ENCODE measurements at regions not wholly inside any gene's neighbourhood (a gene's known extent, or its start where the extent isn't known, plus 50 kb on each side); places are given as distances from the start of the nearest gene placed in this dataset.
"Not testable (repeated sequence)": the region's sequence is repeated elsewhere in the genome, so short reads cannot be mapped to it uniquely, and the experiment has no call there.

DNA sequence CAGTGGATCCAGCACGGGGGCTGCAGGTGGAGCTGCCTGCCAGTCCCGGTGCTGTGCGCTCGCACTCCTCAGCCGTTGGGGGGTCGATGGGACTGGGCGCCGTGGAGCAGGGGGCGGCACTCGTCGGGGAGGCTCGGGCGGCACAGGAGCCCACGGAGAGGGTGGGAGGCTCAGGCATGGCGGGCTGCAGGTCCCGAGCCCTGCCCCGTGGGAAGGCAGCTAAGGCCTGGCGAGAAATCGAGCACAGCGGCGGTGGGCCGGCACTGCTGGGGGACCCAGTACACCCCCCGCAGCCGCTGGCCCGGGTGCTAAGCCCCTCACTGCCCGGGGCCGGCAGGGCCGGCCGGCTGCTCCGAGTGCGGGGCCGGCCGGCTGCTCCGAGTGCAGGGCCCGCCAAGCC, 52.3 kb upstream of the MARK1 start:
- not testable (repeated sequence) for DNase-seq

DNA sequence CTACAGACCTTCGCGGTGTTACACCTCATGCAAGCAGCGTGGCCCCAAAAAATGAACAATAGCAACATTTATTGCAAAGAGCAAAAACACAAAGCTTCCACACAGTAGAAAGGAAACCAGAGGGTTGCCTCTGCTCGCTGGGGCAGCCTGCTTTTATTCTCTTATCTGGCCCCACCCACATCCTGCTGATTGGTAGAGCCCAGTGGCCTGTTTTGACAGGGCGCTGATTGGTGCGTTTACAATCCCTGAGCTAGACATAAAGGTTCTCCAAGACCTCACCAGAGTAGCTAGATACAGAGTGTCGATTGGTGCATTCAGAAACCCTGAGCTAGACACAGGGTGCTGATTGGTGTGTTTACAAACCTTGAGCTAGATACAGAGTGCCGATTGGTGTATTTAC, 52.8 kb upstream of the MARK1 start:
- DNase-seq = not testable (repeated sequence)

DNA sequence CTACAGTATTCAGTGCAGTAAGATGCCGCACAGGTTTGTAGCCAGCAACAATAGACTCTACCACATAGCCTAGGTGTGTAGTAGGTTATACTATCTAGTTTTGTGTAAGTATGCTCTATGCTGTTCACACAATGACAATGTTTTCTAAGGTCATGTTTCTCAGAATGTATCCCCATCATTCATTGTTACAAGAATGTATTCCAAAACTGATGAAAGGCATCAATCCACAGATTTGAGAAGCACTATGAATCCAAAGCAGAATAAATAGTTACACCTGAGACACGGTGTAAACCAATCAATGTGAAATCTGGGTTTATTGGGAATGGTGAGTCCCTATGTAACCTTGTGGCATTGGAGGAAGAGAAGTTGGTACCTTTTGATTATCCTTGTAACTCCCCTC, 54.5 kb upstream of the MARK1 start:
- DNase-seq = no peak

DNA sequence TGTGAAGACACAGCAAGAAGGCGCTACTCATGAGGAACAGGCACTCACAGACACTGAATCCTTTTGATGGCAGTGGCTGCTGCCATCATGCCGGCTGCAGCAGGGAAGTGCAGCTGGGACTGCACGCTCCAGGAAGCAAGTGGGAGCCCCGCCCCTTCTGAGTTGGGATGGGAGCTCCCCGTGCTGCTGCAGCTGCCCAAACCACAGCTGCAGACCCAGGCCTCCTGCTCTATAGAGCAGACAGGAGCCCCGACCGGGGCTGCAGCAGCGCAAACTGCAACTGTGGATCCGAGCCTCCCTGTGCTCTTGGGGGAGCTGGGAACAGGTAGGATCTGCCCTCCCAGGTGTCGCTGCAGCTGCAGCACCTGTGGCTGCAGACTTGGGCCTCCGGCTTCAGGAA, 65.2 kb upstream of the MARK1 start:
- peak; percentile 2 for DNase-seq

DNA sequence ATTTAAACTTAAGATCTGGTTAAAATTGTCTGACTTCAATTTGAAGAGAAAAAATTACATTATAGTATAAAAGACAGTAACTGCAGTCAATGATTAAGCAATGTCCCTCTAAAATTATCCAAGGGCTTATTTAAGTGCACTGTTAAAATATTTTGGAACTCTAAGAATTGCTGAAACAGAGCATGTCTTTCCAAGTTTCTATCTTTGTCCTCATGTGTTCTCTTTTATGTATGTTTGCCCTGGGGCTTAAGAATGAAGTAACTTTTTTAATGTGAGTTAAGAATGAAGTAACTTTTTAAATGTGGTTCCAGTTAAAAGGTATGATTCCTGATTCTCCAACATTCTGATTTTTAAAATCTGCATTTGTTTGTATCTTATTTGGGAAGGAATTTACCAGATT, 69.0 kb upstream of the MARK1 start:
- DNase-seq = no peak

DNA sequence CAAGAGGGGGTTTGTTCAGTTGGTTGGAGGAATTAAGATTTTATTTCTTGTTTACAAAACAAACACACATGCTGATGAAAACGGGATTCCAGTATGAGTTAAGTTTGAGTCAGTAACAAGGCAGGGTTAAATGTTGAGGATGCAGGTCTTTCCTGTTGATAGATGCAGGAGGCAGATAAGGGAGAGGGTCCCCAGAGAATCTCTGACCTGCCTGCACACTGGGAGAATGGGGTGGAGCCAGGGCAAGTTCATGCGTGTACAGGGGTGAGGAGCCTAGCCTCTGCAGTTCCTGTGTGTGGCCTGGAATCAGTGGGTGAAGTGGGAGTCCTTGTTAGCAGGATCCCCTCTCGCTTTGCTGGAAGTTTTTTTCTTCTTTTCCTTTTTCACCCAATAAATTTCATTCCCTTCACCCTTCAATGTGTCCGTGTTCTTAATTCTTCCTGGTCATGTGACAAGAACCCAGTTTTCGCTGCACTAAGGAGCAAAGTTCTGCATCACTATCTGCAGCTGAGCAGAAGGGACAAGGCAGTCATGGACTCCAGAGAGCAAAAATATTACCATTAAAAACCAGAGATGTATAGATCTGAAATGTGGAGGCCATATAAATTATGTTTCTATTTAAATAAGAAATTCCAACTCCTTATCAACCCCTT, 69.9 kb upstream of the MARK1 start:
- no peak for DNase-seq

DNA sequence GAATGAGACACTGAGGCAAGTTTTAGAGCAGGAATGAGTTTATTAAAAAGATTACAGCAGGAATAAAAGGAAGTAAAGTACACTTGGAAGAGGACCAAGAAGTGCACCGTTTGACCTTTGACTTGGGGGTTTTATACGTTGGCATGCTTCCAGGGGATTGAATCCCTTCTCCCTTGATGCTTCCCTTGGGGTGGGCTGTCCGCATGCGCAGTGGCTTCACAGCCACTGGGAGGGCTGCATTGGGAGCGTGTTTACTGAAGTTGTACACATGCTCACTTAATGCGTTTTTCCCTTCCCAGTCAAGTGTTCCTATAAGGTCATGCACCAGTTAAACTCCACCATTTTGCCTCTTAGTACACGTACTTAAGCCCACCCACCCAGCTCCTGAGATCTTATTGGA, 72.4 kb upstream of the MARK1 start:
- DNase-seq = no peak

DNA sequence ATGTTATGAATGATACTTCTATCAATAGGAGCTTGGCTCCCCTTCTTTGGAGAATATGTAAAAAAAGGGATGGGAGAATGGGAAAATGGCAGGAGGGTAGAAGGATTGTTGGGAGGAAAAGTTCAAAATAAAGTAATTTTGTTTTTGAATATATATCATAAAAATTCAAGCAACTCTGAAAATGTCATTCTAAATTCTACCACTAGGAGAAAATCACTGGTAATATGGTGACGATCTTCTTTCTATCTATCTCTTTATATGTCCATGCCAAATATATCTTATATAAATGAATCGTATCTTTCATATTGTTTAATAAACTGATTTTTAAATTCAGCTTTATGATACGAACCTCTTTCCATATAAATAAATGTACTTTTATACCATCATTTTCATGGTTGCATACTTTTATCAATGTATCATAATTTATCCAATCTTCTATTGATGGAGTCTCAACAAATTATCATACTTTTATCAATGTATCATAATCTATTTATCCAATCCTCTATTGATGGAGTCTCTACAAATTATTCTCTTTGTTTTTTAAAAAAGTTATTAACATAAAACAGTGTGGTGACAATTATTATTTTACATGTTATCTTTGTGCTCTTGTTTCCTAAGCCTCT, 73.7 kb upstream of the MARK1 start:
- no peak for DNase-seq

DNA sequence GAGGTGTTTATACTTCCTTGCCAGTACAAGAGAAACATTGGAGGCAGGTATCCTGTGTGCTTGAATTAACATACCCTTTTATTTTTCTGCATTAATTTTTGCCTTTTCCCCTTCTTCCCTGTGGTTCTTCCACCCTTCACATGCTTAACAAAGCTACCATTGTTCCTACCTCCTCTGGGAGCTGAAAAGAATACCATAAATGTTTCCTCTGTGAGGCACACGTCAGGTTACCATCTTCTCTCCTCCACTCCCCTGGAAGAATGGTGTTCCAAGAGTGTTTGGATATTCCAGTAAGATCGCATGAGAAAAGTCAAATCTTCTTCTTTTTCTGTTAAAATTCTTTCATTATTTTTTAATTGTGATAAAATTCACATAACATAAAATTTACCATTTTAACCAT, 74.6 kb upstream of the MARK1 start:
- no peak for DNase-seq

DNA sequence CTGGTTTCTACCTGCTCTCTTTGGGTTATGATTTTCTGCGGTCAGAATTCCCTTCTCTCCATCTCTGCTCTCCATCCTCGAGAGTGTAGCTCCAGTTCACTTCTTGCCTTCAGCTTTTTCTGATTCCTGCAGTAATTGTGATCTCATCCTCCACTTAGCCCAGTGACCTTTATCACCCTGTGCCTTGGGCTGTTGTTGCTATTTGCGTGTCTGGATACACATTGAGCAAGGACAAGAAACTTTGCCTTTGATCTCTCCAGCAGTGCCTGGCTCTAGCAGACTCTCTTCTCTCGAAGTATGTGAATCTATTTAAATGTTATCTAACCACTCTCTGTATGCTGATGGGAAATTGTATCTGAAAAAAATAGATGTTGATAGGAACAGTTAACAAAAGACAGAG, 76.4 kb upstream of the MARK1 start:
- DNase-seq = no peak

DNA sequence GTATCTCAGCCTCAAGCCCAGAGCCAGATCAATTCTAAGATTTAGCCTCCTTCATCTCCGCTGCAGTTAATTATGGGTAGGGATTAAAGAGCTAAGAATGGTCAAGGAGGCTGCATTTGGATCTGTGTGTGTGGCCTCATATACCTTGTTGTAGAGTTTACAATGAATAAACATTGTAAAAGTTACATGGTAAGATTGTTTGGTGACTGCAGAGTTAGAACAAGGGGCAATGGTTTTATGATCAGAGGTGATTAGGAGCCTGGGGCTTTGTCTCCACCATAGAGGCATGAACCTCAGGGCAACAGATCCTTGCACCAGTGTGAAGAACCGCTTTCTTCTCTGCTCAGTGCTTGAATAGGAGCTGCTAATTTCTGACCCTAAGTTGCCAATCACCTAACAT, 77.0 kb upstream of the MARK1 start:
- no peak for DNase-seq

DNA sequence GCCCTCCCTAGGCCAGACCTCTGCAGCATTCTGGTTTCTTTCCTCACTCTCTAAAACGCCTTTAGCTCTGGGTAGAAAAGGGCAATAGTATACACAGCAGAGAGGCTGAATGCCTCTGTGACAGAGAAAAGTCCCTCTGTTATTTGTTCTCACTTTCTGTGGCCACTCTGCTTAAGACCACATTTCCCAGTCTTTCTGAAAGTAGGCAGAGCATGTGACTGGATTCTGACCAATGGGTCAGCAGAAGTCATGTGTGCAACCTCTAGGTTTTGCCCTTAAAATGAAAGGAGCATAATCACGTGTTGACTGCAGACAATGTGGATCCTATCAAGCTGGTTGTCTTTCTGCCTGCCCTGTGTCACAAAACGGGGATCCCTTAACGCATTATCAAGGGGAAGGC, 79.7 kb upstream of the MARK1 start:
- no peak for DNase-seq

DNA sequence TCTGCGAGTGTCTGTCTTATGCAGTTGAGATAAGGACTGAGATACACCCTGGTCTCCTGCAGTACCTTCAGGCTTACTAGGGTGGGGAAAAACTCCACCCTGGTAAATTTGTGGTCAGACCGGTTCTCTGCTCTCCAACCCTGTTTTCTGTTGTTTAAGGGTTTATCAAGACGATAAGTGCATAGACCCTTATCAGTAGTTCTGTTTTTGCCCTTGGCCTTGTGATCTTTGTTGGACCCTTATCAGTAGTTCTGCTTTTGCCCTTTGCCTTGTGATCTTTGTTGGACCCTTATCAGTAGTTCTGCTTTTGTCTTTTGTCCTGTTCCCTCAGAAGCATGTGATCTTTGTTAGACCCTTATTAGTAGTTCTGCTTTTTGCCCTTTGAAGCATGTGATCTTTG, 83.3 kb upstream of the MARK1 start:
- not testable (repeated sequence) for DNase-seq

DNA sequence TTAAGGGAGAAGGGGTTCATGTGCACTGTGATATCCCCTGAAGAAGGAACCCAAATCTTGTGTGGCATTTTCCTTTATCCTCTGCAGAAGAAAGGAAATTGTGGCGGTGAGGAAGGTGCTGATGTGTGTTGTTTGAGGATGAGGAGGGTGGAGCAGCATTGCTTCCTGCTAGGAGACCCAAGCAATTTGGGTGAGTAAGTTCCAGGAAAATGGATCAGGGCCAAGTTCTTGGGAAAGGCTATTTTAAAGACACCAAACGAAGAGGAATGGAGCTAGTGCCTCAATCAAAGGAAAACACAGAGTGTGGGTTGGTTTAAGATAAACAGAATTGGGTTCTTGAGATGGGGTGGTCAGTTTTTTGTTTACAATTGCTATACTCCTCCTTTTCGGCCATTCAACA, 86.7 kb upstream of the MARK1 start:
- DNase-seq = no peak

DNA sequence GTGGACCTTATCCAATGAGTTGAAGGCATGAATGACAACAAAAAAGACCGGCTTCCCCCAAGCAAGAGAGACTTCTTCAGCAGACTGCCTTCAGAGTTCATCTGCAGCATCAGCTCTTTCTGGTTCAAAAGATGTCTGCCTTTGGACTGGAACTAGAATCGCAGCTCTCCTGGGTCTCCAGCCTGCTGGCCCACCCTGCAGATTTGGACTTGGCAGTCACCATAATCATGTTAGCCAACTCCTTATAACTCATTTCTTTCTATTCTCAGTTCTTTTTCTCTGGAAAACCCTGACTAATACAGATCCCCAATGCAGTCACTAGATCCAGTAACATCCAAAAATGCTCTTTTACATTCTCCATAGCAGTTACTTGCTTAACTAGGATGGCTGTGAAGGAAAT, 89.2 kb upstream of the MARK1 start:
- no peak for DNase-seq

DNA sequence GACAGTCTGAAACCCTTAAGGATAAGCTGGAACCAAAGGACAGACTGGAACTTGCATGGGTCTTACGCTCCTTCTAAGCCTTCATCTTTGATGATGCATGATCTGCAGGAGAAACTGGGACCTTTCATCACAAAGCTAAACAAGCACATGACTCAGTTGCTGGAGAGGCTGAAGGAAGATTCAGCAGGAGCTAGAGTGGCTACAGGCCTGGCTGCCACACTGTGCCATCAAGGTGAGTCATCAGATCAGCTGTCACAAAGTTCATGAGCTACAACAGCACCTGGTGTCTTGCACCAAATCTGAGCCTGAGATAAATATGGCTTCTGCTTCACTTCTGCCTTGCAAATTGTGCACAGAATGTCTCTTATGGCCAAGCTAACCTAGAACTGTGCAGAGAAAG, 95.5 kb upstream of the MARK1 start:
- DNase-seq = no peak

DNA sequence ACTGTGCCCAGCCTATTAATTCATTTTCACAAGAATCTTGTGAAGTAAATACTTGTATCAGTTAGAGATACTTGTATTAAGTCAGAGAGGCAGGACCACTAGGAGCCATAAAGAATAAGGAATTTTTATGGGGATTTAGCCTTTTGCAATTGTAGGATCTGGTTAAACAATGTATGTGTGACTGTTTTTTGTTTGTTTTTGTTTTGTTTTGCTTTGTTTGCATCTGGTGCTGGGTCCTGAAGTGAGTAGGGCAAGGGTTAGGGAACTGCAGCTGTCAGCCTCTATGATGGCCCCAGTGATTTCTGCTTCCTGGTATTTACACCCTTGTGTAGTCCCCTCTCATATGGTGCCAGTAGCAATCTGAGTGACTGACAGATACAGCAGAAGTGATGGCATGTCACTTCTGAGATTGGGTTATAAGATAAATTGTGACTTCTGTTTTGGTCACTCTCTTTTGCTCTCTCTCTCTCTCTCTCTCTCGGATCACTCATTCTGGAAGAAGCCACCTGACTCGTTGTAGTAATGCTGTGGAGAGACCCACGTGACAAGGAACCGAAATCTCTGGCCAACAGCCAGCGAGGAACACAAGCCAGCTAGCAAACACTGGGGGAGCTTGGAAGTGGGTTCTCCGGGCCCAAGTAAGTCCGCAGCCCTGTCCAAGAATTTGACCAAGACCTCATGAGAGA, 96.2 kb upstream of the MARK1 start:
- no peak for DNase-seq

DNA sequence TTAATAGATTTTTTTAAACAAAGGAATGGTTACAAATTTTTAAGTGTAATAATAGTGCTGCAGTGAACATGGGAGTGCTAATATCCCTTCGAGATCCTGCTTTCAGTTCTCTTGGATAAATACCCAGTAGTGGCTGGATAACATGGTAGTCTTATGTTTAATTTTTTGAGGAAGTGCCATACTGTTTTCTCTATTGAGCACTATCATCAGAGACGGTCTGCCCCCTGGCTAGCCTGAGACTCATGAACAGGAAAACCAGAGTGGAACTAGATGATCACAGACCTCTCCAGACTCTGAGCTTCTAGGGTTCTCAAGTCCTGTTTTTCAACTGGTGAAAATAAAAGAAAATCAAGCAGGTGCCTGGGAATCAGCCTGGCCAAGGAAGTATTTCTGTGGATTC, 97.3 kb upstream of the MARK1 start:
- DNase-seq = no peak

DNA sequence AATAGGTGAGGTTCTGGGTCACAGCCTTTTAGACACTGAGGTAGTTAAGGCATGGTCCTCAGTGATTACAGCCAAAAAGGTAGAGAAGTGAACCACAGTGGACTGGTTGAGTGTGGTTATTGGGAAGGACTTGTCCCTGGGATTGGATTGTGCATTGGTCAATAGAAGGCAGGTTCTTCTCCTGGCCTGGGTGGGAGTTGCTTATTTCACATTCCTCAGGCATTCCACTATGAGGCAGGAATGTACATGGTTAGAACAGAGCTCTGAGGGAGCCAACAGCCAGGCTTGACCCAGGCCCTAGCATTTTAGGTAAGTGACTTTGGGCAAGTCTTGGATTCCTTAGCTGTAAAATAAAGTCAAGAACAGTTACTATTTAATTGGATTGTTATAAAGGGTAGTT, 97.9 kb upstream of the MARK1 start:
- DNase-seq = peak; percentile 23

DNA sequence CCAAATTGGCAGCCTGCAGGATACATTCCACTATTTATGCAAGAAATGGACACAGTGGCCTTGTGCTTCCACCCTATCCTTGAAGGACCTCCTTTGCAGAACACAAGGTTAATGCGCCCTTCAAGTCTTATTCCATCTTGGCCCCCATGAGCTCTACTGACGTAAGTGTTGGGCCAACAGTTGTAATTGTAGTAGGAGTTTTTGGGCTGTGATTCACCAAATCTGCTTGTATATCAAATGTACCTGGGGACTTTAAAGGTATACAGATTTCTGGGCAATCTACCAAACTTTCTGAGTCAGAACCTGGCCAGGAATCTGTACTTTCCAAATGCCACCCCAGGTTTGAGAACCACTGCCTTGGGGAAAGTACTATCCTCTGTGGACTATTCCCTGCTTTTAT, 100.9 kb upstream of the MARK1 start:
- DNase-seq = peak; percentile 32

DNA sequence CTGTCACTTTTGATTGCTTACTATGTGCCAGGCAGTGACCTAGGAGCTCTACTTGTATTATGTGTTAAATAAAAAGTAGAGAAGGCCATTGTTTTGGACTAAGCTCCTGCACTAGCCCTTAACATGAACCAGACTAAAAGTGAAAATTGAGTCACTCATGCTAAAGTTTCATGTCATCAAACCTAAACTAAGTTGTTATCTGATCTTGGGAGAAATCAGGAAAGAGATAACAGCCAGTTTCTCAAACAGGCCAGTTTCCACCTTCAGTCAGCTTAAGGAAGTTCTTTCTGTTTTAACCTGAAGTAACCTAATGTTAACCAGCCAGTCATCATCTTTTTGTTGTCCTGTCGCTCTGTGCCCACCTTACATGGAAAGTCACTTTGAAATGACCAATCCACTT, 102.1 kb upstream of the MARK1 start:
- DNase-seq = no peak

DNA sequence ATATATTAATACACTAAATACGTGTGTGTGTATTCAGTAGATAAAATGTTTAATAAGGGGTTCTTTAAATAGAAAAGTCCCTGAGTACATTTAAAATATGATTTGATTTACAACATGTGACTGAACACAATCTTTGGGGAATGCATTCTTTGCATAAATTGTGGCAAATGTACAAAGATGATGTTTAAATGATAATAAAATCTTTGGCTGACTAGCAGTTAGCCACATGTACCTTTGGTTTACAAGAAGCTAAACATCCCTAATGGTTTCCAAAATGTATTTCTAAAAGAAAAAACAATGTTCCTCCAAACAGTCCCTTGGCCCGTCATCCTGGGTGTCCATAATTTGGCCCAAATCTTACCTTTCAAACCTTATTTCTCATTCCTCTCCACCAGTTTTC, 106.4 kb upstream of the MARK1 start:
- peak; percentile 6 for DNase-seq

DNA sequence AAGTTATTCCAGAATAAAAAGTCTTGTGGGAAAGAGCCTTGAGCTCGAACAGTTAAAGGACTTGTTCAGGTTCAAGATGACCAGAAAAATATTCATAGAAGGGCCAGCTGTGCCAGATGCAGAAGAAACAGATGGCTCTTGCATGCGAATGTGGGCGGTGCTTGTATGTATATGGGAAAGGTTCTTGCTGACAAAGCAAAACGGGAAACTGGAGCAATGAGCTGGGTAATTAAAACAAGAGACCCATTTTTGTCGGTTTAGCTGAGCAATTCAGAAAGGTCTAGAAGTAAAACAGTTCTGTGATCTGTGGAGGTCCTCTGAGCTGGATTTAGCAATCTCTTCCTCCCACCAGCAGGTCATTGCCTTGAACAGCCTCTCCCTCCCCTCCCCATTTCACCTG, 107.2 kb upstream of the MARK1 start:
- DNase-seq = no peak

DNA sequence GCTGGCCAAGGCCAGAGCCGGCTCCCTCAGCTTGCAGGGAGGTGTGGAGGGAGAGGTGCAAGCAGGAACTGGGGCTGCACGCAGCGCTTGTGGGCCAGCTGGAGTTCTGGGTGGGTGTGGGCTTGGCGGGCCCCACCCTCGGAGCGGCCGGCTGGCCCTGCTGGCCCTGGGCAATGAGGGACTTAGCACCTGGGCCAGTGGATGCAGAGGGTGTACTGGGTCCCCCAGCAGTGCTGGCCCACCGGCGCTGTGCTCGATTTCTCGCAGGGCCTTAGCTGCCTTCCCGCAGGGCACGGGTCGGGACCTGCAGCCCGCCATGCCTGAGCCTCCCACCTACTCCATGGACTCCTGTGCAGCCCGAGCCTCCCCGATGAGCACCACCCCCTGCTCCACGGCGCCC, 115.6 kb upstream of the MARK1 start:
- DNase-seq = not testable (repeated sequence)

DNA sequence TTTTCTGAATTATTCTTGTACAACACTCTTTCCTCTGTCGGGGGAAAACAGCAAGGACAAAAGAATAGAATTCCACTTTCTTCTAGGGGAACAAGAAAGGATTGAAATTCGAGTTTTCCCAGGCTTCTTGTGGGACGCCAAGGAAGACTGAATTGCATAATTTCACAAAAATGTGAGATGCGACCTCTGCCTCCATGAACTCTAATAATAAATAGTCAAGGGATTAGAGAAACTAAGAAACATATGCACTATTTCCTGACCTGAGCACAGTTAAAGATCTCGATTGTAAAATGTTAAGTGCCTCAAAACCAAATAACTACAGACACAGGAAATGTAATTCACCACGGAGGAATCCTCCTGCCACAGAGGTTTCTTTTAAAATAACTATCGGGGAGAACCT, 117.3 kb upstream of the MARK1 start:
- DNase-seq = peak; percentile 57
